ENCODE measurements at regions not wholly inside any gene's neighbourhood (a gene's known extent, or its start where the extent isn't known, plus 50 kb on each side); places are given as distances from the start of the nearest gene placed in this dataset.

GRCh38 chrX:4225086-4225485 lies 511.6 kb upstream of the PRKX start:
- no peaks in the 10 kb centered on the region for H3K4me1 ChIP-seq (ENCODE audit: control insufficient read depth, insufficient read depth, low read length)
- H3K27me3 ChIP-seq (ENCODE audit: control insufficient read depth, insufficient read depth, low read length) = no peaks in the 10 kb centered on the region
- WGBS (ENCODE audit: insufficient coverage, low lambda C conversion rate) = no CpG with 5 or more reads among the region's 2 CpGs
- no peak overlapping the region for H3K27ac ChIP-seq (ENCODE audit: low read length)
- DNase-seq = no peak
- H3K9me3 ChIP-seq (ENCODE audit: control insufficient read depth, low read depth, low read length) = no peaks in the 10 kb centered on the region
- no peak overlapping the region for H3K4me3 ChIP-seq (ENCODE audit: low read length)
- no peaks in the 10 kb centered on the region for H3K36me3 ChIP-seq (ENCODE audit: control insufficient read depth, insufficient read depth, low read length)

DNA sequence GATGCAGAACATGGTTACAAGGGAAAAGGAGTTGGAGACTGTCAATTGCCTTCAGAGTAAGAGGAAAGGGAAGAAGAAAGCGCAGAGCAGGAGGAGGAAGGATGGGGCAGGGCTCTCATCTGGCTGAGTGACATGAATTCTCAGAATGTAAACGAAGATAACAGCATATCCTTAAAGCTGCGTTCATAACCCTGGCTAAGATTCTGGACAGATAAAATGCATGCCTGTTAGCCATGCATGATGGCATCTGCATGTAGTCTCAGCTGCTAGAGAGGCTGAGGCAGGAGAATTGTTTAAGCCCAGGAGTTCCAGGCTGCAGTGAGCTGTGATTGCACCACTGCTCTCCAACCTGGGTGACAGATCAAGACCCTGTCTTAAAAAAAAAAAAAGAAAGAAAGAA lies 493.5 kb upstream of the PRKX start:
- DNase-seq = no peak
- no peaks in the 10 kb centered on the region for H3K9me3 ChIP-seq (ENCODE audit: control insufficient read depth, low read depth, low read length)
- no peaks in the 10 kb centered on the region for H3K36me3 ChIP-seq (ENCODE audit: control insufficient read depth, insufficient read depth, low read length)
- no peak overlapping the region for H3K4me3 ChIP-seq (ENCODE audit: low read length)
- H3K27ac ChIP-seq (ENCODE audit: low read length) = no peak overlapping the region
- H3K4me1 ChIP-seq (ENCODE audit: control insufficient read depth, insufficient read depth, low read length) = no peaks in the 10 kb centered on the region
- no CpG with 5 or more reads among the region's 3 CpGs for WGBS (ENCODE audit: insufficient coverage, low lambda C conversion rate)
- no peaks in the 10 kb centered on the region for H3K27me3 ChIP-seq (ENCODE audit: control insufficient read depth, insufficient read depth, low read length)

DNA sequence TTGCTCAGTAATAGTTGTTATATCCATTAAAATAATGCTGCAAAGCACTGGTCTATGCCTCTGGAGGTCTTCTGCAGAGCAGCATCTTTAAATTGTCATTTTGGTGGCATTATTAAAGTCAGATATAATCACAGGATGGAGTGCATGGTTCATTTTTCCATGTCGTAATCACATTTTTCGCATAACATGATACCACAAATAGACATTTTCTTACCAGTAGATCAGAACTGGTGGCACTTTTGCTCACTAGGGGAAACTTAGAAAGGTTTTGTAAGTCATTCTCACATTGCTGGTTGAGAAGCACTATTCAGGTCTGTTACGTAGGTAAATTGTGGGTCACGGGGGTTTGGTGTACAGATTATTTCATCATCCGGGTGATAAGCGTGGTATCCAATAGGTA lies 484.5 kb upstream of the PRKX start:
- no peak overlapping the region for H3K4me3 ChIP-seq (ENCODE audit: low read length)

GRCh38 chrX:4193500-4194155 lies 480.2 kb upstream of the PRKX start:
- Histone ChIP-seq H3K27ac (ENCODE audit: low read length) (no peak overlapping the region), H3K4me3 (ENCODE audit: low read length) (no peak overlapping the region), H3K4me1 (ENCODE audit: control insufficient read depth, insufficient read depth, low read length) (no peaks in the 10 kb centered on the region), H3K27me3 (ENCODE audit: control insufficient read depth, insufficient read depth, low read length) (no peaks in the 10 kb centered on the region), H3K9me3 (ENCODE audit: control insufficient read depth, low read depth, low read length) (no peaks in the 10 kb centered on the region), H3K36me3 (ENCODE audit: control insufficient read depth, insufficient read depth, low read length) (no peaks in the 10 kb centered on the region)
- WGBS (ENCODE audit: insufficient coverage, low lambda C conversion rate) = no CpG with 5 or more reads among the region's 6 CpGs
- DNase-seq = no peak

More for the DNA sequence above, 484.5 kb upstream of the PRKX start:
- no peaks in the 10 kb centered on the region for H3K27me3 ChIP-seq (ENCODE audit: control insufficient read depth, insufficient read depth, low read length)
- no CpG with 5 or more reads among the region's 6 CpGs for whole genome bisulfite sequencing (ENCODE audit: insufficient coverage, low lambda C conversion rate)
- H3K36me3 ChIP-seq (ENCODE audit: control insufficient read depth, insufficient read depth, low read length) = no peaks in the 10 kb centered on the region
- H3K9me3 ChIP-seq (ENCODE audit: control insufficient read depth, low read depth, low read length) = no peaks in the 10 kb centered on the region
- DNase-seq = no peak
- no peak overlapping the region for H3K27ac ChIP-seq (ENCODE audit: low read length)
- no peaks in the 10 kb centered on the region for H3K4me1 ChIP-seq (ENCODE audit: control insufficient read depth, insufficient read depth, low read length)

DNA sequence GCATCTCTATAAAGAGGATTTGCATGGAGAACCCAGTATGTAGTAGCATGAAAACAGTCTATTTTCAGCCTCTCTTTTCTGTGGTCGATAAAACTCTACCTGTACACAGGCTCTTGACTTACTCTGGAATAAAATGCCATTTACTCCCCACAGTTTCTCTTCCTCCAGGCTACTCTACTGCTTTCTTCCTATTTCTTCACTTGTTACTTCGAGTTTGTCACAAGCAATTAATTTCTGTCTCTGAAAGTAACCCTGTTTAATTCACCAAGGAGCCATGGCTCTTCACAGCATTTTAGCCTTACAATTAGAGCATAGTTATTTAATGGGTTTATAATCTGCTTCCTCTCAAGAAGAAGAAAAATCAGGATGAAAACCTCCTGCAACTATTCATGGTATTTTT lies 472.9 kb upstream of the PRKX start:
- Histone ChIP-seq H3K27me3 (ENCODE audit: control insufficient read depth, insufficient read depth, low read length) (no peaks in the 10 kb centered on the region), H3K36me3 (ENCODE audit: control insufficient read depth, insufficient read depth, low read length) (no peaks in the 10 kb centered on the region), H3K4me1 (ENCODE audit: control insufficient read depth, insufficient read depth, low read length) (no peaks in the 10 kb centered on the region), H3K27ac (ENCODE audit: low read length) (no peak overlapping the region), H3K4me3 (ENCODE audit: low read length) (no peak overlapping the region), H3K9me3 (ENCODE audit: control insufficient read depth, low read depth, low read length) (no peaks in the 10 kb centered on the region)
- no peak for DNase-seq
- no CpG with 5 or more reads among the region's 2 CpGs for WGBS (ENCODE audit: insufficient coverage, low lambda C conversion rate)

DNA sequence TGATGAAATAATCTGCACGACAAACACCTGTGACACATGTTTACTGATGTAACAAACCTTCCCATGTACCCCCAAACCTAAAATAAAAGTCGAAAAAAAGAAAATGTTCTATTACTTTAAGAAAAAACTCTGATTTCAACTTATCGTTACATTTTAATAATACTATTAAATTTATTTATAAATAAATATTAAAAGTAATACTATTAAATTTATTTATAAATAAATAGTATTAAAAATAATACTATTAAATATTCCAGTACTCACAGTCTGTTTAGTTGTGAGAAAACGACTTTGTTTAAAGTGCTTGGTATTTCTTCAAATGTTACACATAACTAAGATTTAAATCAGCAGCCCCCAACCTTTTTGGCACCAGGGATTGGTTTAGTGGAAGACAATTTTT lies 471.6 kb upstream of the PRKX start:
- H3K27ac ChIP-seq (ENCODE audit: low read length) = no peak overlapping the region
- no CpG with 5 or more reads among the region's 4 CpGs for WGBS (ENCODE audit: insufficient coverage, low lambda C conversion rate)
- no peaks in the 10 kb centered on the region for H3K36me3 ChIP-seq (ENCODE audit: control insufficient read depth, insufficient read depth, low read length)
- H3K4me3 ChIP-seq (ENCODE audit: low read length) = no peak overlapping the region
- no peaks in the 10 kb centered on the region for H3K9me3 ChIP-seq (ENCODE audit: control insufficient read depth, low read depth, low read length)
- no peaks in the 10 kb centered on the region for H3K4me1 ChIP-seq (ENCODE audit: control insufficient read depth, insufficient read depth, low read length)
- no peak for DNase-seq
- H3K27me3 ChIP-seq (ENCODE audit: control insufficient read depth, insufficient read depth, low read length) = no peaks in the 10 kb centered on the region

- H3K27ac ChIP-seq (ENCODE audit: low read length) = no peak overlapping the region
- WGBS (ENCODE audit: insufficient coverage, low lambda C conversion rate) = no CpG with 5 or more reads among the region's 3 CpGs
- no peak for DNase-seq
Observed at GRCh38 chrX:4182408-4182806, 469.0 kb upstream of the PRKX start.

GRCh38 chrX:4181782-4182407 lies 468.4 kb upstream of the PRKX start:
- Histone ChIP-seq H3K27ac (ENCODE audit: low read length) (no peak overlapping the region), H3K4me3 (ENCODE audit: low read length) (no peak overlapping the region), H3K9me3 (ENCODE audit: control insufficient read depth, low read depth, low read length) (no peaks in the 10 kb centered on the region), H3K36me3 (ENCODE audit: control insufficient read depth, insufficient read depth, low read length) (no peaks in the 10 kb centered on the region), H3K27me3 (ENCODE audit: control insufficient read depth, insufficient read depth, low read length) (no peaks in the 10 kb centered on the region), H3K4me1 (ENCODE audit: control insufficient read depth, insufficient read depth, low read length) (no peaks in the 10 kb centered on the region)
- DNase-seq = no peak
- 86% methylated on average over 1 of the region's 4 CpGs for WGBS (ENCODE audit: insufficient coverage, low lambda C conversion rate)

More at GRCh38 chrX:4182408-4182806, 469.0 kb upstream of the PRKX start:
- Histone ChIP-seq H3K4me1 (ENCODE audit: control insufficient read depth, insufficient read depth, low read length) (no peaks in the 10 kb centered on the region), H3K36me3 (ENCODE audit: control insufficient read depth, insufficient read depth, low read length) (no peaks in the 10 kb centered on the region), H3K9me3 (ENCODE audit: control insufficient read depth, low read depth, low read length) (no peaks in the 10 kb centered on the region), H3K27me3 (ENCODE audit: control insufficient read depth, insufficient read depth, low read length) (no peaks in the 10 kb centered on the region), H3K4me3 (ENCODE audit: low read length) (no peak overlapping the region)

GRCh38 chrX:4179031-4179430 lies 465.6 kb upstream of the PRKX start:
- H3K4me3 ChIP-seq (ENCODE audit: low read length) = no peak overlapping the region
- H3K27me3 ChIP-seq (ENCODE audit: control insufficient read depth, insufficient read depth, low read length) = no peaks in the 10 kb centered on the region
- no peak for DNase-seq
- H3K36me3 ChIP-seq (ENCODE audit: control insufficient read depth, insufficient read depth, low read length) = no peaks in the 10 kb centered on the region
- H3K27ac ChIP-seq (ENCODE audit: low read length) = no peak overlapping the region
- WGBS (ENCODE audit: insufficient coverage, low lambda C conversion rate) = no CpG with 5 or more reads among the region's 1 CpG
- no peaks in the 10 kb centered on the region for H3K9me3 ChIP-seq (ENCODE audit: control insufficient read depth, low read depth, low read length)
- no peaks in the 10 kb centered on the region for H3K4me1 ChIP-seq (ENCODE audit: control insufficient read depth, insufficient read depth, low read length)

GRCh38 chrX:4175221-4175620 lies 461.8 kb upstream of the PRKX start:
- Histone ChIP-seq H3K9me3 (ENCODE audit: control insufficient read depth, low read depth, low read length) (no peaks in the 10 kb centered on the region), H3K4me3 (ENCODE audit: low read length) (no peak overlapping the region), H3K36me3 (ENCODE audit: control insufficient read depth, insufficient read depth, low read length) (no peaks in the 10 kb centered on the region), H3K4me1 (ENCODE audit: control insufficient read depth, insufficient read depth, low read length) (no peaks in the 10 kb centered on the region), H3K27me3 (ENCODE audit: control insufficient read depth, insufficient read depth, low read length) (no peaks in the 10 kb centered on the region), H3K27ac (ENCODE audit: low read length) (no peak overlapping the region)
- WGBS (ENCODE audit: insufficient coverage, low lambda C conversion rate) = no CpG with 5 or more reads among the region's 3 CpGs
- no peak for DNase-seq

GRCh38 chrX:4173743-4174142 lies 460.3 kb upstream of the PRKX start:
- Histone ChIP-seq H3K27me3 (ENCODE audit: control insufficient read depth, insufficient read depth, low read length) (no peaks in the 10 kb centered on the region), H3K36me3 (ENCODE audit: control insufficient read depth, insufficient read depth, low read length) (no peaks in the 10 kb centered on the region), H3K4me1 (ENCODE audit: control insufficient read depth, insufficient read depth, low read length) (no peaks in the 10 kb centered on the region), H3K27ac (ENCODE audit: low read length) (no peak overlapping the region), H3K4me3 (ENCODE audit: low read length) (no peak overlapping the region), H3K9me3 (ENCODE audit: control insufficient read depth, low read depth, low read length) (no peaks in the 10 kb centered on the region)
- 100% methylated on average over 1 of the region's 2 CpGs for WGBS (ENCODE audit: insufficient coverage, low lambda C conversion rate)
- DNase-seq = no peak

Data from large intestine (tissue), 3 donors.